IMR-90 (cell line): ENCODE measurements at regions not wholly inside any gene's neighbourhood (a gene's known extent, or its start where the extent isn't known, plus 50 kb on each side); places are given as distances from the start of the nearest gene placed in this dataset.

ENCODE experiments used
- ATAC-seq: fragments of 200-7000 bp; cut with Tn5 transposase; 2 replicates; pipeline ENCODE4 v1.9.1; 2020; ENCODE audit warnings: low read depth, mild to moderate bottlenecking, moderate library complexity
- BruUV-seq: library from RNA; stranded (reverse); fragments of 400-500 nt; replicated peaks from 2 replicates; lab custom pipeline; 2021; lab: Mats Ljungman, UMichigan
- CTCF ChIA-PET: fragments of 300-600 bp; formaldehyde crosslinking; extraction: SDS; loops from one replicate; lab custom pipeline; 2021; ENCODE audit warnings: antibody characterized with exemption; lab: Yijun Ruan, JAX
- POLR2A ChIA-PET: fragments of 300-600 bp; sonication (Branson Sonifier 250); formaldehyde crosslinking; loops from one replicate; lab custom pipeline; 2022; ENCODE audit warnings: antibody characterized with exemption; ENCODE audit not compliant: unreplicated experiment; lab: Charles Lee
- DNase-seq: peaks from one replicate; pipeline ENCODE4 v3.0.0; 2013
- H2AFZ ChIP-seq: replicated peaks from 2 replicates; pipeline ENCODE3; 2013; ENCODE audit warnings: low read length, mild to moderate bottlenecking; ENCODE audit not compliant: poor library complexity
- H2AK5ac ChIP-seq: 2 replicates; pipeline ENCODE4 v1.6.1; 2013; ENCODE audit warnings: low read depth, low read length, inconsistent platforms
- H2AK9ac ChIP-seq: replicated peaks from 2 replicates; pipeline ENCODE3; 2013; ENCODE audit warnings: mild to moderate bottlenecking, low read depth, low read length, moderate library complexity; ENCODE audit not compliant: poor library complexity
- H2BK120ac ChIP-seq: 2 replicates; pipeline ENCODE4 v1.6.1; 2013; ENCODE audit warnings: low read depth, low read length, inconsistent platforms
- H2BK15ac ChIP-seq: 3 replicates; pipeline ENCODE4 v1.6.1; 2013; ENCODE audit warnings: low read depth, low read length, inconsistent platforms
- H2BK20ac ChIP-seq: 2 replicates; pipeline ENCODE4 v1.6.1; 2013; ENCODE audit warnings: low read depth, mild to moderate bottlenecking, inconsistent platforms, low read length, moderate library complexity
- H2BK5ac ChIP-seq: 2 replicates; pipeline ENCODE4 v1.6.1; 2013; ENCODE audit warnings: mild to moderate bottlenecking, low read depth, low read length, inconsistent platforms; ENCODE audit not compliant: poor library complexity, severe bottlenecking
- H3K14ac ChIP-seq: replicated peaks from 2 replicates; pipeline ENCODE4 v1.6.1; 2013; ENCODE audit warnings: low read depth, low read length, inconsistent platforms
- H3K18ac ChIP-seq: 2 replicates; pipeline ENCODE4 v1.6.1; 2013; ENCODE audit warnings: low read depth, low read length, control low read depth
- H3K23ac ChIP-seq: 2 replicates; pipeline ENCODE4 v1.6.1; 2013; ENCODE audit warnings: low read depth, low read length, inconsistent platforms
- H3K27ac ChIP-seq: 2 replicates; pipeline ENCODE4 v1.5.1; 2013; ENCODE audit warnings: mild to moderate bottlenecking, control low read depth, low read length; ENCODE audit not compliant: insufficient read depth
- H3K27me3 ChIP-seq: 2 replicates; pipeline ENCODE4 v1.6.1; 2013; ENCODE audit warnings: low read length; ENCODE audit not compliant: control insufficient read depth, insufficient read depth
- H3K36me3 ChIP-seq: 2 replicates; pipeline ENCODE4 v1.6.1; 2013; ENCODE audit warnings: low read length, mixed read lengths; ENCODE audit not compliant: control insufficient read depth, insufficient read depth
- H3K4ac ChIP-seq: 2 replicates; pipeline ENCODE4 v1.6.1; 2013; ENCODE audit warnings: low read depth, low read length, inconsistent platforms
- H3K4me1 ChIP-seq: 2 replicates; pipeline ENCODE4 v1.6.1; 2013; ENCODE audit warnings: low read length, mixed read lengths; ENCODE audit not compliant: control insufficient read depth, insufficient read depth
- H3K4me2 ChIP-seq: 2 replicates; pipeline ENCODE4 v1.6.1; 2013; ENCODE audit warnings: low read depth, mild to moderate bottlenecking, control low read depth, low read length, moderate library complexity
- H3K4me3 ChIP-seq: 2 replicates; pipeline ENCODE4 v1.5.1; 2013; ENCODE audit warnings: low read depth, mild to moderate bottlenecking, control low read depth, low read length, moderate library complexity; ENCODE audit not compliant: insufficient read depth
- H3K56ac ChIP-seq: 2 replicates; pipeline ENCODE4 v1.6.1; 2013; ENCODE audit warnings: low read length, inconsistent platforms; ENCODE audit not compliant: insufficient read depth; ENCODE audit errors: extremely low read depth
- H3K79me1 ChIP-seq, 2 experiments: 2 replicates each; pipeline ENCODE4 v1.6.1; 2013; ENCODE audit warnings: low read length in 2 of 2, inconsistent platforms in 1 of 2, low read depth in 1 of 2
- H3K9ac ChIP-seq: 2 replicates; pipeline ENCODE4 v1.6.1; 2013; ENCODE audit warnings: low read depth, low read length, control low read depth
- H3K9me1 ChIP-seq: 2 replicates; pipeline ENCODE4 v1.6.1; 2013; ENCODE audit warnings: low read length, inconsistent platforms; ENCODE audit not compliant: insufficient read depth
- H3K9me3 ChIP-seq: 2 replicates; pipeline ENCODE4 v1.6.1; 2013; ENCODE audit warnings: low read length; ENCODE audit not compliant: control insufficient read depth, insufficient read depth
- H4K20me1 ChIP-seq: 2 replicates; pipeline ENCODE4 v1.6.1; 2013; ENCODE audit warnings: low read length, inconsistent platforms; ENCODE audit not compliant: insufficient read depth
- H4K5ac ChIP-seq: 2 replicates; pipeline ENCODE4 v1.6.1; 2013; ENCODE audit warnings: mild to moderate bottlenecking, low read depth, low read length, control low read depth
- H4K8ac ChIP-seq, 2 experiments: 2 replicates each; pipeline ENCODE4 v1.6.1; 2013; ENCODE audit warnings: low read depth in 2 of 2, low read length in 2 of 2, control low read depth in 1 of 2, inconsistent platforms in 1 of 2
- H4K91ac ChIP-seq: 2 replicates; pipeline ENCODE4 v1.6.1; 2013; ENCODE audit warnings: low read depth, low read length, inconsistent platforms; ENCODE audit not compliant: insufficient read depth
- CEBPB ChIP-seq: IDR thresholded peaks from 2 replicates; pipeline ENCODE4 v1.6.1; 2012; ENCODE audit warnings: low read depth, low read length, improper control_type of control experiment
- MAFK ChIP-seq: IDR thresholded peaks from 2 replicates; pipeline ENCODE4 v1.6.1; 2012; ENCODE audit warnings: low read depth, low read length, improper control_type of control experiment
- MAZ ChIP-seq: IDR thresholded peaks from 2 replicates; pipeline ENCODE4 v1.6.1; 2012; ENCODE audit warnings: low read depth, mild to moderate bottlenecking, low read length, improper control_type of control experiment, moderate library complexity, borderline replicate concordance
- RAD21 ChIP-seq: IDR thresholded peaks from 2 replicates; pipeline ENCODE4 v1.6.1; 2012; ENCODE audit warnings: low read length, improper control_type of control experiment
- RCOR1 ChIP-seq: IDR thresholded peaks from 2 replicates; pipeline ENCODE4 v1.6.1; 2012; ENCODE audit warnings: mild to moderate bottlenecking, low read length, improper control_type of control experiment; ENCODE audit not compliant: insufficient replicate concordance
- WGBS, 2 experiments: methylation state at CpG; one replicate each; pipeline versions ENCODE4 v1.1.5 to v1.1.7; 2013; ENCODE audit warnings: missing lambda C conversion rate in 2 of 2; ENCODE audit not compliant: insufficient read length in 1 of 2; ENCODE audit errors: extremely low coverage in 2 of 2; 5-methylcytosine and 5-hydroxymethylcytosine counted together
- dilution Hi-C: fragments of 300-500 bp; cut with HindIII; formaldehyde crosslinking; loops from one replicate; pipeline ENCODE4 v1.14.3; 2018; ENCODE audit warnings: low sequenced_read_pairs; ENCODE audit not compliant: unreplicated experiment
- in situ Hi-C: fragments of 300-500 bp; cut with MboI; formaldehyde crosslinking; loops from 3 replicates; pipeline ENCODE4 v1.14.3; 2019; ENCODE audit warnings: low sequenced_read_pairs, inconsistent platforms, mixed read lengths
- intact Hi-C: fragments of 100-400 bp; cut with micrococcal nuclease; formaldehyde crosslinking; loops from 2 replicates; pipeline ENCODE4 v1.10.0; 2022
- TF ChIP-seq, protein P1 (sequence below): conservative IDR thresholded peaks from 2 replicates; pipeline ENCODE4 v1.5.1; 2012; ENCODE audit warnings: mild to moderate bottlenecking, low read depth, low read length, improper control_type of control experiment

DNA sequence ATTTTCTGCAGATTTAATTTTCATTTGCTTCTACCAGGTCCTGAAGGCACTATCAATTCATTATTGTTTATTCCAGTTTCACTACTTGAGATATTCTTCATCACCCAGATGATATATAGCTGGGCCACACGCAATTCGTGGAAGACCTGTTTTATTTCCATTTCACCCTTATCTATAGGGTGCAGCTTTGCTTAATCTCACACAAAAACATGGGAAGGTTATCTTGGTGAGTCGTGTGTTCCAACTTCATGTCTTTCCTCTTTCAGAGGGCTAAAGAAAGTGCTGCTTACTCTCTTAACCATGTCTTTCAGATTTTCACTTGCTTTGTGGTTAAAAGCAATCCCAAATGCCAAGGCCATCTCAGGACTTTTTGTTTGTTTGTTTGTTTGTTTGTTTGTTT is 194.0 kb downstream of the SOD2 start:
- Histone ChIP-seq H3K14ac (no peak overlapping the region), H2AFZ (no peak overlapping the region), H3K4ac (no peak overlapping the region), H4K8ac (no peak overlapping the region), H2AK5ac (no peak overlapping the region), H4K20me1 (no peaks in the 10 kb centered on the region), H4K91ac (no peak overlapping the region), H3K9ac (no peak overlapping the region), H3K36me3 (no peaks in the 10 kb centered on the region), H3K9me1 (no peaks in the 10 kb centered on the region), H2BK15ac (no peak overlapping the region), H3K4me1 (no peaks in the 10 kb centered on the region), H3K18ac (no peak overlapping the region), H3K27me3 (no peaks in the 10 kb centered on the region), H3K27ac (no peak overlapping the region), H4K5ac (no peak overlapping the region), H2BK120ac (no peak overlapping the region), H3K9me3 (no peaks in the 10 kb centered on the region; the same call in 1 of the 2 replicates), H2BK20ac (no peak overlapping the region), H2AK9ac (no peak overlapping the region), H2BK5ac (no peak overlapping the region), H3K4me2 (no peak overlapping the region), H3K79me1 (no peaks in the 10 kb centered on the region), H3K23ac (no peak overlapping the region), H3K56ac (no peak overlapping the region), H3K4me3 (no peak overlapping the region)
- in situ Hi-C loops = no loop called here
- no CpG with 5 or more reads among the region's 3 CpGs for whole genome bisulfite sequencing, 2 experiments
- dilution Hi-C loops = no loop called here
- ChIA-PET CTCF (interaction anchor here (1.0 kb wide), 1 partner anchor 324 kb away, joined by 3 read pairs; no protein-coding TSS in a partner anchor), POLR2A (no interaction called here)
- no TSS peak for BruUV-seq
- ATAC-seq (no peak), DNase-seq (no peak)
- no peak for TF ChIP-seq MAZ
- no peak for TF ChIP-seq RCOR1
- TF ChIP-seq CEBPB = no peak
- TF ChIP-seq RAD21 = no peak
- TF ChIP-seq MAFK = no peak
- TF ChIP-seq, protein P1, sequence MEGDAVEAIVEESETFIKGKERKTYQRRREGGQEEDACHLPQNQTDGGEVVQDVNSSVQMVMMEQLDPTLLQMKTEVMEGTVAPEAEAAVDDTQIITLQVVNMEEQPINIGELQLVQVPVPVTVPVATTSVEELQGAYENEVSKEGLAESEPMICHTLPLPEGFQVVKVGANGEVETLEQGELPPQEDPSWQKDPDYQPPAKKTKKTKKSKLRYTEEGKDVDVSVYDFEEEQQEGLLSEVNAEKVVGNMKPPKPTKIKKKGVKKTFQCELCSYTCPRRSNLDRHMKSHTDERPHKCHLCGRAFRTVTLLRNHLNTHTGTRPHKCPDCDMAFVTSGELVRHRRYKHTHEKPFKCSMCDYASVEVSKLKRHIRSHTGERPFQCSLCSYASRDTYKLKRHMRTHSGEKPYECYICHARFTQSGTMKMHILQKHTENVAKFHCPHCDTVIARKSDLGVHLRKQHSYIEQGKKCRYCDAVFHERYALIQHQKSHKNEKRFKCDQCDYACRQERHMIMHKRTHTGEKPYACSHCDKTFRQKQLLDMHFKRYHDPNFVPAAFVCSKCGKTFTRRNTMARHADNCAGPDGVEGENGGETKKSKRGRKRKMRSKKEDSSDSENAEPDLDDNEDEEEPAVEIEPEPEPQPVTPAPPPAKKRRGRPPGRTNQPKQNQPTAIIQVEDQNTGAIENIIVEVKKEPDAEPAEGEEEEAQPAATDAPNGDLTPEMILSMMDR = no peak
- intact Hi-C loops = no loop called here
